ENCODE measurements at regions not wholly inside any gene's neighbourhood (a gene's known extent, or its start where the extent isn't known, plus 50 kb on each side); places are given as distances from the start of the nearest gene placed in this dataset.

GRCh38 chr2:78202986-78203670 is 681.0 kb upstream of the LRRTM4 start:
- TF ChIP-seq CTCF (IDR thresholded peaks at IDR 0.05; ENCODE audit: low read length) (no peak), EZH2 (IDR thresholded peaks at IDR 0.05; ENCODE audit: borderline replicate concordance, low read length) (no peak)

Data from OCI-LY1 (cell line).